Endothelial cell (in vitro differentiated cells): ENCODE measurements at regions not wholly inside any gene's neighbourhood (a gene's known extent, or its start where the extent isn't known, plus 50 kb on each side); places are given as distances from the start of the nearest gene placed in this dataset.

Experiments used
- DNase-seq: peaks from one replicate; pipeline ENCODE4 v3.0.0; 2021; ENCODE audit warnings: low spot score
- H3K27ac Mint-ChIP-seq: one replicate; pipeline ENCODE4 v1.8.0; 2021; ENCODE audit warnings: mixed read lengths, inconsistent platforms; ENCODE audit not compliant: unreplicated experiment
- H3K27me3 Mint-ChIP-seq: one replicate; pipeline ENCODE4 v1.8.0; 2021; ENCODE audit warnings: mild to moderate bottlenecking, moderate library complexity, mixed read lengths, inconsistent platforms; ENCODE audit not compliant: unreplicated experiment
- H3K36me3 Mint-ChIP-seq: one replicate; pipeline ENCODE4 v1.8.0; 2021; ENCODE audit warnings: mild to moderate bottlenecking, low read depth, mixed read lengths, inconsistent platforms; ENCODE audit not compliant: unreplicated experiment
- H3K4me1 Mint-ChIP-seq: one replicate; pipeline ENCODE4 v1.8.0; 2021; ENCODE audit warnings: mild to moderate bottlenecking, mixed read lengths, inconsistent platforms; ENCODE audit not compliant: unreplicated experiment
- H3K4me3 Mint-ChIP-seq: one replicate; pipeline ENCODE4 v1.8.0; 2021; ENCODE audit warnings: mild to moderate bottlenecking, mixed read lengths, inconsistent platforms; ENCODE audit not compliant: unreplicated experiment
- H3K9me3 Mint-ChIP-seq: one replicate; pipeline ENCODE4 v1.8.0; 2021; ENCODE audit warnings: mixed read lengths, inconsistent platforms; ENCODE audit not compliant: unreplicated experiment
- TF ChIP-seq, protein P1 (sequence below): fragments of 200-600 bp; sonication (generic); IDR thresholded peaks from one replicate; pipeline ENCODE4 v1.5.0; 2021; ENCODE audit warnings: antibody characterized with exemption; ENCODE audit not compliant: unreplicated experiment

DNA sequence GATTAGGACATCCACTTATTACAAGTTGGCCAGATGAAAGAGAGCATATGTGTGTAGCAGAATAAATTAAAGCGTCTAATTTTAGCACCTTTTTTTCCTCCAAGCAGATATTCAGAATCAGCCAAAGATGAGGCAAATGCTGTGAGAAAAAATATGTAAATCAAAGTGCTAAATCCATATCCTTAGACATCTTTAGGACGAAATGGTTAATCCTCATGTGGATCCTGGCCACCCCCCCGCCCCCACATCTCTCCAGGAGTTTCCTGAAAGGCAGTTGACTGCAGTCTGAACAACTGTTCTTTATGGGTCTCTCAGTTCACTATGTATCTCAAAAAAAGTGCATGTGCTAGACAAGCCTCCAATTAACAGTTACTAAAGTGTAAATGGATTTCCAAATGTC lies 1768.1 kb upstream of the SEL1L start:
- peaks cover 2% of the 10 kb centered on the region for H3K27me3 Mint-ChIP-seq
- H3K9me3 Mint-ChIP-seq = no peaks in the 10 kb centered on the region
- no peak for DNase-seq
- no peak overlapping the region for H3K27ac Mint-ChIP-seq
- H3K36me3 Mint-ChIP-seq = no peaks in the 10 kb centered on the region
- no peak overlapping the region for H3K4me3 Mint-ChIP-seq
- TF ChIP-seq, protein P1, sequence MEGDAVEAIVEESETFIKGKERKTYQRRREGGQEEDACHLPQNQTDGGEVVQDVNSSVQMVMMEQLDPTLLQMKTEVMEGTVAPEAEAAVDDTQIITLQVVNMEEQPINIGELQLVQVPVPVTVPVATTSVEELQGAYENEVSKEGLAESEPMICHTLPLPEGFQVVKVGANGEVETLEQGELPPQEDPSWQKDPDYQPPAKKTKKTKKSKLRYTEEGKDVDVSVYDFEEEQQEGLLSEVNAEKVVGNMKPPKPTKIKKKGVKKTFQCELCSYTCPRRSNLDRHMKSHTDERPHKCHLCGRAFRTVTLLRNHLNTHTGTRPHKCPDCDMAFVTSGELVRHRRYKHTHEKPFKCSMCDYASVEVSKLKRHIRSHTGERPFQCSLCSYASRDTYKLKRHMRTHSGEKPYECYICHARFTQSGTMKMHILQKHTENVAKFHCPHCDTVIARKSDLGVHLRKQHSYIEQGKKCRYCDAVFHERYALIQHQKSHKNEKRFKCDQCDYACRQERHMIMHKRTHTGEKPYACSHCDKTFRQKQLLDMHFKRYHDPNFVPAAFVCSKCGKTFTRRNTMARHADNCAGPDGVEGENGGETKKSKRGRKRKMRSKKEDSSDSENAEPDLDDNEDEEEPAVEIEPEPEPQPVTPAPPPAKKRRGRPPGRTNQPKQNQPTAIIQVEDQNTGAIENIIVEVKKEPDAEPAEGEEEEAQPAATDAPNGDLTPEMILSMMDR = no peak
- H3K4me1 Mint-ChIP-seq = peaks cover 5% of the 10 kb centered on the region

DNA sequence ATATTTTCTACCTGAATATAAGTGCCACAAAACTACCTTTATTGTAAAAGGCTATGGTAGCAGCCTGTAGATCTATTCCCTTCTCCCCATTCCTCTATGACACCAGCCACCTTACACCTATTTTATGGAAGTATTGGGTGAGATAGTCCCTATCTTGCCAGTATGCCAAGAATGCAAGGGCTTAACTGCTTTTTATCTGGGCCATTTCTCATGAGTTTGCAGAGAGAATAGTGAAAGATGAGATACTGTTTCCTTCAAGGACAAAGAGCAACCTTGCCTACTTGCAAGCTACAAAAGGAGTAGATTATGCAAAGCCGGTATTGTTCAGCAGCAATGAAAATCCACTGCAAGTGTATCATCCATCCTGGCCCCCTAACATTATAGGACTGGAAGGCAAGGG lies 1775.6 kb upstream of the SEL1L start:
- Mint-ChIP-seq H3K27ac (no peak overlapping the region), H3K4me3 (no peak overlapping the region), H3K36me3 (no peaks in the 10 kb centered on the region), H3K9me3 (no peaks in the 10 kb centered on the region), H3K27me3 (no peaks in the 10 kb centered on the region), H3K4me1 (peaks cover 8% of the 10 kb centered on the region)
- TF ChIP-seq, protein P1 = no peak
- DNase-seq = no peak

DNA sequence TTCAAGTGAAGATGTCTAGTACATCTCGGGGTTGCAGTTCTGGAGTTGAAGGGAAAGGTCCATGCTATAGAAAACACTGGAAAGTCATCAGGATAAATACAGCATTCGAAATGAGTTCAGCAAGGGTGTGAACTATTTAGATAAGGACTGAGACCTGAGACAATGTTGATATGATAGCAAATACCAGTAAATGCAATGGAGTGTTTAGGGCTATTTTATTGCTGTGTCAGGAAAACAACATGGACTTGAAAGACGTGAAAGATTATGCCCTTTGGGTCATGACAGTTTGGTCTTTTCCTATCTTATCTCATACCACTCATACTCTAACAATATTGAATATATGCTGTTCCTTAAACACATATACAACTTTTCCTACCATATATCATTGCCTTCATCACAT lies 1776.2 kb upstream of the SEL1L start:
- H3K36me3 Mint-ChIP-seq = no peaks in the 10 kb centered on the region
- H3K4me3 Mint-ChIP-seq = no peak overlapping the region
- H3K4me1 Mint-ChIP-seq = peaks cover 8% of the 10 kb centered on the region

DNA sequence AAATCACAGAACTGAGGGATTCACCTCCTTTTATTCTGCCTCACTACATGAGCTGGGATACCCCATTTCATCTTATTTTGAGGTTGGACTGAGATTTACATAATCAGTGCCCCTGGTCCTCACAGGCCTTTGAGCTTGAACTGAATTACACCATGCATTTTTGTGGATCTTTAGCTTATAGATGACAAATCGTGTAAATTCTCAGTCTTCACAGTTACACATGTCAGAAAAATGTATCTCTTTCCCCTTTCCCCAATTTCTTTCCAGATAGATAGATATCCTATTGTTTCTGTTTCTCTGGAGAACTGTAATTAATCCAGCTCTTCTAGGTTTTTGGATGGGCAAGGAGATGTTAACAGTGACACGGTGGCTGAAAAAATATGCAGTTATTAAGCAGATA lies 1778.9 kb upstream of the SEL1L start:
- no peaks in the 10 kb centered on the region for H3K4me1 Mint-ChIP-seq
- DNase-seq = no peak
- no peak overlapping the region for H3K27ac Mint-ChIP-seq
- no peaks in the 10 kb centered on the region for H3K27me3 Mint-ChIP-seq
- TF ChIP-seq, protein P1 = no peak
- H3K4me3 Mint-ChIP-seq = no peak overlapping the region
- no peaks in the 10 kb centered on the region for H3K9me3 Mint-ChIP-seq
- no peaks in the 10 kb centered on the region for H3K36me3 Mint-ChIP-seq

More for the DNA sequence above, 1776.2 kb upstream of the SEL1L start:
- no peak for DNase-seq
- Mint-ChIP-seq H3K9me3 (no peaks in the 10 kb centered on the region), H3K27ac (no peak overlapping the region), H3K27me3 (no peaks in the 10 kb centered on the region)
- TF ChIP-seq, protein P1 = no peak

DNA sequence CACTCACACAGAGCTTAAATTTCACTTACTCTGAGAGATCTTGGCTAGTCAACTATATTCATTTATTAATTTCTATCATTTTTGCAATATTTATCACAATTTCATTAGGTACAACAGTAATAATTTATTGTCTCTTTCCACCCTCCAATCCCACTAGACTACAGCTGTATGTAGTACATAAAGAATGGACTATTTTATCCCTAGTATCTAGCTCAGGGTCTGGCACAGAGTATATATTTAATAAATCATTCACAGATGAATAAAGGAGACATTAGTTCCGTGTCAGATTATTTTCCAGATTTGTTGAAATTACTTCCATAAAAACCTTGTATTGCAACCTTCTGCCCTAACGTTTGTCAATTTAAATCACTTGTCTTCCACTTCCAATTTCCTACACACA lies 1781.1 kb upstream of the SEL1L start:
- no peaks in the 10 kb centered on the region for H3K27me3 Mint-ChIP-seq
- H3K36me3 Mint-ChIP-seq = no peaks in the 10 kb centered on the region
- no peak overlapping the region for H3K27ac Mint-ChIP-seq
- H3K4me3 Mint-ChIP-seq = no peak overlapping the region
- DNase-seq = no peak
- no peaks in the 10 kb centered on the region for H3K4me1 Mint-ChIP-seq
- TF ChIP-seq, protein P1 = no peak
- no peaks in the 10 kb centered on the region for H3K9me3 Mint-ChIP-seq
